HFF-Myc (cell line): ENCODE measurements at regions not wholly inside any gene's neighbourhood (a gene's known extent, or its start where the extent isn't known, plus 50 kb on each side); places are given as distances from the start of the nearest gene placed in this dataset.
"Not testable (repeated sequence)": the region's sequence is repeated elsewhere in the genome, so short reads cannot be mapped to it uniquely, and the experiment has no call there.

ENCODE experiments used
- DNase-seq: peaks from one replicate; pipeline ENCODE4 v3.0.0-alpha.2; 2011; ENCODE audit warnings: low read depth; ENCODE audit errors: extremely low read depth
- H3K4me3 ChIP-seq: replicated peaks from 2 replicates; pipeline ENCODE4 v1.5.1; 2011; ENCODE audit warnings: low read depth, mild to moderate bottlenecking, control low read depth, low read length
- TF ChIP-seq, protein P1 (sequence below): IDR thresholded peaks from 2 replicates; pipeline ENCODE4 v1.5.1; 2012; ENCODE audit warnings: mild to moderate bottlenecking, low read depth, low read length, control low read depth; ENCODE audit errors: missing control alignments

DNA sequence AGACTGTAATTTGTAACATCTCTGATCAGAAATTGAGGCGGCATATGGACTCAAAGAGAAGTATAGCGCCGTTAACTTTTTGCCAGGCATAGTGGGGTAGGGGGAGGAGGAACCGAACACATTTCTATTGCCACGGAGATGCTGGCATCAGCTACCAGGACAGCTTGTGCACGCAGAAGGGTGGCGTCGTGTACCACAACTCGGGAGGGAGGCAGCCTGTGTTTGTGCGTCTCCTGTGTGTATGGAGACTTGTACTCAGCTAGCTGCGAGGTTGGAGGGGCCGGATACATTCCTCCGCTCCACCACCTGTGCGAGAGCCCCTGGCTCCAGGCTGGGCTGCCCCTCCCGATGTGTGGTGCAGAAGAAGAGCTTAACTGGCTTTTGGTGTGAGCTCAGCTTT lies 634.8 kb downstream of the TYW1 start:
- no peak for DNase-seq
- TF ChIP-seq, protein P1, sequence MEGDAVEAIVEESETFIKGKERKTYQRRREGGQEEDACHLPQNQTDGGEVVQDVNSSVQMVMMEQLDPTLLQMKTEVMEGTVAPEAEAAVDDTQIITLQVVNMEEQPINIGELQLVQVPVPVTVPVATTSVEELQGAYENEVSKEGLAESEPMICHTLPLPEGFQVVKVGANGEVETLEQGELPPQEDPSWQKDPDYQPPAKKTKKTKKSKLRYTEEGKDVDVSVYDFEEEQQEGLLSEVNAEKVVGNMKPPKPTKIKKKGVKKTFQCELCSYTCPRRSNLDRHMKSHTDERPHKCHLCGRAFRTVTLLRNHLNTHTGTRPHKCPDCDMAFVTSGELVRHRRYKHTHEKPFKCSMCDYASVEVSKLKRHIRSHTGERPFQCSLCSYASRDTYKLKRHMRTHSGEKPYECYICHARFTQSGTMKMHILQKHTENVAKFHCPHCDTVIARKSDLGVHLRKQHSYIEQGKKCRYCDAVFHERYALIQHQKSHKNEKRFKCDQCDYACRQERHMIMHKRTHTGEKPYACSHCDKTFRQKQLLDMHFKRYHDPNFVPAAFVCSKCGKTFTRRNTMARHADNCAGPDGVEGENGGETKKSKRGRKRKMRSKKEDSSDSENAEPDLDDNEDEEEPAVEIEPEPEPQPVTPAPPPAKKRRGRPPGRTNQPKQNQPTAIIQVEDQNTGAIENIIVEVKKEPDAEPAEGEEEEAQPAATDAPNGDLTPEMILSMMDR, result no peak
- no peak overlapping the region for H3K4me3 ChIP-seq

DNA sequence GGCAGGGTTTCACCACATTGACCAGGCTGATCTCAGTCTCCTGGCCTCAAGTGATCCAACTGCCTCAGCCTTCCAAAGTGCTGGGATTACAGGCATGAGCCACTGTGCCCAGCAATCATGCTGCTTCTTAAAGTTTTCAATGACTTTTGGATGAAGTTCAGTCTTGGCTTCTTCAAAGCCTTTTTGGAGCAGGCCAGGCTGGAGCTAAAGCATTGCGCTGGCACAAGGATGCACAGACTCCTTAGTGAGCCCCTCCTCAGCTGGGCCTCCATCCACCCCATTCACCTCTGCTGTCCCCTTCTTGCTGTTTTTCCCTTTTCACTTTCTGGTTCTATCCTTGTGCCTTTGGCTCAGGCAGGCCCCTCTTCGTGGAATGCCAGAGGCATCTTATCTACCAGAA lies 638.6 kb downstream of the TYW1 start:
- H3K4me3 ChIP-seq, result no peak overlapping the region
- DNase-seq, result no peak
- TF ChIP-seq, protein P1, result no peak

DNA sequence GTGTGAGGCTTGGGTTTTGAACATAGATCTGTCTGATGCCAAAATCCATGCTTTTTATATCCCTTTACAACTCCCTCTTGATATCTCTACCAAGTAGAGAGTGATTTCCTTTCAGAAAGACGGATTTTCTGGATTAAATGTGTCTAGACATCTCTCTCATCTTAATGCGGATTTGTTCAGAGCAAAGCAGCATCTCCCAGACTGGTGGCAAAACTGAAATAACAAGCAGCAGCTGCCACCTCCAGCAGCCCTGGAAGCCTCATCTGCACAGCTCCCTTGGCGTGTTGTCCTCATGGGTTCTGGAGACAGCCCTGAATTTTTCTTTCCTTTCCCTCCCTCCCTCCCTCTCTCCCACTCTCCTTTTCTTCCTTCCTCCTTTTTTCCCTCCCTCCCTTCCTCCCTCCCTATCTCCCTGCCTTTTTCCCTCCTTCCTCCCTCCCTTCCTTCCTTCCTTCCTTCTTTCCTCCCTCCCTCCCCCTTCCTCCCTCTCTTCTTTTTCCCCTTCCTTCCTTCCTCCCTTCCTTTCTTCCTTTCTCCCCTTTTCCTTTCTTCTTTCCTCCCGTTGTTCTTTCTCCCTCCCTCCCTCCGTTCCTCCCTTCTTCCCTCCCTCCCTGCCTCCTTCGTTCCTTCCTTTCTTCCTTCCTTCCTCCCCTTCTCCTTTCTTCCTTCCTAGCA lies 639.9 kb downstream of the TYW1 start:
- no peak overlapping the region for H3K4me3 ChIP-seq
- TF ChIP-seq, protein P1, result no peak
- no peak for DNase-seq

DNA sequence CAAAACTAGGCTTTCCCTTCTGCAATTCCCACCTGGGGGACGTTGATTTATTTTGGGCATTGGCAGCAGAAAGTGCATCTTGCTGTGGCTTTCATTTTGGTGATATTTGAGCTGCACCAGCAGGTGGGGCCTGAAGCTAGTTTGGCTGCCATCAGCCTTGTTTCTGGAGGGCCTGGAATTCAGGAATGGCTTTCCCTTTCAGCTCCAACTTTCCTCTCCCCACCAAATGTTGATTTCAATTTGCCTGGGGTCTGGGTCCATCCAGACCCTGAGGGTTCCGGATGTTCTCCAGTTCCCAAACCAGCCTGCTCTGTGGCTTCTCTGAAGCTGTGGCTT lies 640.4 kb downstream of the TYW1 start:
- no peak overlapping the region for H3K4me3 ChIP-seq
- TF ChIP-seq, protein P1, result no peak
- no peak for DNase-seq

DNA sequence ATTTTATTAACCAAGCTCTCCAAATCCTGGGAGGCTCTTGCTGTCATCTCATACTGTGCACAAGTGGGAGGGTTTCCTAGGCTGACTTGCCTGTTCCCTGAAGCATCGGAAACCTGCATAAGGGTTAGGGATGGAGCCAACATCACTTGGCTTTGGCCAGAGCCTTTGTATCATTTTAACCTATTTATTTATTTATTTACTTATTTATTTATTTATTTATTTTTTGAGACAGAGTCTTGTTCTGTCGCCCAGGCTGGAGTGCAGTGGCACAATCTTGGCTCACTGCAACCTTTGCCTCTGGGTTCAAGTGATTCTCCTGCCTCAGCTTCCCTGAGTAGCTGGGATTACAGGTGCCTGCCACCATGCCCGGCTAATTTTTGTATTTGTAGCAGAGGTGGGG lies 645.9 kb downstream of the TYW1 start:
- not testable (repeated sequence) for DNase-seq

DNA sequence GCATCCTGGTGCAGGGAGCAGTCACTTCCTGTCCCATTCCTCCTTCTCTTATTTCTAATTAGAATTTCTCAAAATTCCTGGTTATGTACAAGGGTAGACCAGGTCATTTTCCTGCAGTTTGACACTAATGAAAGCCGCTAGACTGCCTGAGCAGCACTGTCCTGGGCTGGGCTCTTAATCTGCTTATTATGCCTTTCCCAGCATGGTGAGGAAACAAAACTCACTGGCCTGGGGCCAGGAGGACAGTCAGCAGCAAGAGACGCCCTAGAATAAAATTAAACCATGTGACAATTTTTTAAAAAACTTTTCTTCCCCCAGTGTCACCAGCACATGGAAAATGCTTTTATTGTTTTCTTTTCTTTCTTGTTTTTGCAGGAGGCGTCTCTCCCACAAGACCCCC lies 647.5 kb downstream of the TYW1 start:
- no peak for DNase-seq
- TF ChIP-seq, protein P1, result no peak
- H3K4me3 ChIP-seq, result no peak overlapping the region

More for the DNA sequence above, 645.9 kb downstream of the TYW1 start:
- not testable (repeated sequence) for H3K4me3 ChIP-seq

DNA sequence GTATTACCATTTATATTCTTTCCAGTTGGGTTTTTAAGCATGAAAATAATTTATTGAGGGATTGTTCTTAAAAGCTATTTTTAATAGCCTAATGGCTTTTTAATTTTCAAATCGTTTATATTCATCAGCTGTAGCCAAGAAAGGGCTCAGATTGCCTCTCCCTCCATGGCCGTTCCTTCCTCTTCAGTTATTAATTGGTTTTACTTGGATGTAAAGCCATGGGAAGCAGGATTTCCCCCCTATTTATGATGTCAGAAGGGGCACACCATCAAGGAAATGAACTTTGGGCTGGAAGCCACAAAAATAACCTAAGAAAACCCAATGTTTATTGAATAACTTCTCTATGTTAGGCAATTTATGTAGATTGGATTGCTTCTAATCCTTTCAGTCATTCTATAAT lies 656.3 kb downstream of the TYW1 start:
- TF ChIP-seq, protein P1, result no peak

More for the DNA sequence above, 656.3 kb downstream of the TYW1 start:
- DNase-seq, result no peak
- H3K4me3 ChIP-seq, result no peak overlapping the region
